ENCODE measurements at regions not wholly inside any gene's neighbourhood (a gene's known extent, or its start where the extent isn't known, plus 50 kb on each side); places are given as distances from the start of the nearest gene placed in this dataset.

GRCh38 chr12:131461096-131461495 is 249.8 kb upstream of the SFSWAP start:
- Histone ChIP-seq H3K36me3 (no peaks in the 10 kb centered on the region), H3K27ac (no peak overlapping the region), H3K4me1 (no peaks in the 10 kb centered on the region), H3K4me3 (no peak overlapping the region), H3K27me3 (peaks cover 52% of the 10 kb centered on the region), H3K9me3 (no peaks in the 10 kb centered on the region)
- DNase-seq (ENCODE audit: low spot score in 2 of 2): no peak
- TF ChIP-seq POLR2AphosphoS5 (IDR thresholded peaks at IDR 0.05) (no peak), EP300 (IDR thresholded peaks at IDR 0.05) (no peak), CTCF (IDR thresholded peaks at IDR 0.05) (no peak), POLR2A (IDR thresholded peaks at IDR 0.05) (no peak)
- WGBS: 90% methylated on average over 1 of the region's 2 CpGs

GRCh38 chr12:131463174-131463573 is 247.7 kb upstream of the SFSWAP start:
- Histone ChIP-seq H3K27me3 (peaks cover 34% of the 10 kb centered on the region), H3K27ac (no peak overlapping the region), H3K36me3 (no peaks in the 10 kb centered on the region), H3K9me3 (no peaks in the 10 kb centered on the region), H3K4me3 (no peak overlapping the region), H3K4me1 (no peaks in the 10 kb centered on the region)
- WGBS: 82% methylated on average over 4 of the region's 4 CpGs
- TF ChIP-seq POLR2A (IDR thresholded peaks at IDR 0.05) (no peak), EP300 (IDR thresholded peaks at IDR 0.05) (no peak), POLR2AphosphoS5 (IDR thresholded peaks at IDR 0.05) (no peak), CTCF (IDR thresholded peaks at IDR 0.05) (no peak)
- no peak for DNase-seq (ENCODE audit: low spot score in 2 of 2)

- no peak for DNase-seq (ENCODE audit: low spot score in 2 of 2)
- 71% methylated on average over 1 of the region's 1 CpG for WGBS
- no peaks in the 10 kb centered on the region for H3K9me3 ChIP-seq
- H3K4me1 ChIP-seq: no peaks in the 10 kb centered on the region
- H3K27me3 ChIP-seq: peaks cover 27% of the 10 kb centered on the region
- TF ChIP-seq POLR2A (IDR thresholded peaks at IDR 0.05) (no peak), EP300 (IDR thresholded peaks at IDR 0.05) (no peak), CTCF (IDR thresholded peaks at IDR 0.05) (no peak), POLR2AphosphoS5 (IDR thresholded peaks at IDR 0.05) (no peak)
- no peaks in the 10 kb centered on the region for H3K36me3 ChIP-seq
- no peak overlapping the region for H3K27ac ChIP-seq
- no peak overlapping the region for H3K4me3 ChIP-seq
These were observed 246.8 kb upstream of the SFSWAP start for GRCh38 chr12:131464081-131464480.

- TF ChIP-seq POLR2AphosphoS5 (IDR thresholded peaks at IDR 0.05) (no peak), EP300 (IDR thresholded peaks at IDR 0.05) (no peak), POLR2A (IDR thresholded peaks at IDR 0.05) (no peak), CTCF (IDR thresholded peaks at IDR 0.05) (no peak)
- H3K27me3 ChIP-seq: peaks cover 11% of the 10 kb centered on the region
- no peaks in the 10 kb centered on the region for H3K9me3 ChIP-seq
- no peaks in the 10 kb centered on the region for H3K36me3 ChIP-seq
- no peak overlapping the region for H3K4me3 ChIP-seq
- 89% methylated on average over 5 of the region's 5 CpGs for WGBS
- no peaks in the 10 kb centered on the region for H3K4me1 ChIP-seq
- no peak overlapping the region for H3K27ac ChIP-seq
- no peak for DNase-seq (ENCODE audit: low spot score in 2 of 2)
These were observed 244.6 kb upstream of the SFSWAP start for GRCh38 chr12:131466306-131466705.

- DNase-seq (ENCODE audit: low spot score in 2 of 2): no peak
- WGBS: 93% methylated on average over 4 of the region's 4 CpGs
- H3K4me1 ChIP-seq: no peaks in the 10 kb centered on the region
- no peaks in the 10 kb centered on the region for H3K36me3 ChIP-seq
- no peak overlapping the region for H3K27ac ChIP-seq
- no peaks in the 10 kb centered on the region for H3K9me3 ChIP-seq
- no peak overlapping the region for H3K4me3 ChIP-seq
- peaks cover 7% of the 10 kb centered on the region for H3K27me3 ChIP-seq
- TF ChIP-seq CTCF (IDR thresholded peaks at IDR 0.05) (no peak), POLR2AphosphoS5 (IDR thresholded peaks at IDR 0.05) (no peak), EP300 (IDR thresholded peaks at IDR 0.05) (no peak), POLR2A (IDR thresholded peaks at IDR 0.05) (no peak)
These were observed 244.0 kb upstream of the SFSWAP start for GRCh38 chr12:131466932-131467331.

Data from suprapubic skin (tissue), 4 donors.